Ishikawa (cell line): ENCODE measurements at regions not wholly inside any gene's neighbourhood (a gene's known extent, or its start where the extent isn't known, plus 50 kb on each side); places are given as distances from the start of the nearest gene placed in this dataset.

Experiments
- CEBPB ChIP-seq: IDR thresholded peaks from 2 replicates; pipeline ENCODE4 v1.6.1; 2012
- CREB1 ChIP-seq: IDR thresholded peaks from 2 replicates; pipeline ENCODE4 v1.6.1; 2012; ENCODE audit warnings: low read depth
- EGR1 ChIP-seq: IDR thresholded peaks from 2 replicates; pipeline ENCODE4 v1.6.1; 2012
- EP300 ChIP-seq: IDR thresholded peaks from 2 replicates; pipeline ENCODE4 v1.6.1; 2012; ENCODE audit warnings: borderline replicate concordance
- FOXM1 ChIP-seq: IDR thresholded peaks from 2 replicates; pipeline ENCODE4 v1.6.1; 2012; ENCODE audit warnings: low read depth, borderline replicate concordance
- NFIC ChIP-seq: IDR thresholded peaks from 2 replicates; pipeline ENCODE4 v1.6.1; 2012
- RAD21 ChIP-seq: IDR thresholded peaks from 2 replicates; pipeline ENCODE4 v1.6.1; 2012; ENCODE audit warnings: low read depth
- REST ChIP-seq: IDR thresholded peaks from 2 replicates; pipeline ENCODE4 v1.6.1; 2012; ENCODE audit warnings: low read depth, mild to moderate bottlenecking
- TAF1 ChIP-seq: IDR thresholded peaks from 2 replicates; pipeline ENCODE4 v1.6.1; 2012; ENCODE audit warnings: low read depth, mild to moderate bottlenecking
- TCF12 ChIP-seq: IDR thresholded peaks from 2 replicates; pipeline ENCODE4 v1.6.1; 2012; ENCODE audit warnings: low read depth
- TEAD4 ChIP-seq: IDR thresholded peaks from 2 replicates; pipeline ENCODE4 v1.6.1; 2012
- USF1 ChIP-seq: IDR thresholded peaks from 2 replicates; pipeline ENCODE4 v1.6.1; 2012
- YY1 ChIP-seq: IDR thresholded peaks from 2 replicates; pipeline ENCODE4 v1.6.1; 2012; ENCODE audit warnings: low read depth
- ZBTB7A ChIP-seq: IDR thresholded peaks from 2 replicates; pipeline ENCODE4 v1.6.1; 2012; ENCODE audit warnings: low read depth
- TF ChIP-seq, protein P1 (sequence below): IDR thresholded peaks from 2 replicates; pipeline ENCODE4 v1.6.1; 2012

DNA sequence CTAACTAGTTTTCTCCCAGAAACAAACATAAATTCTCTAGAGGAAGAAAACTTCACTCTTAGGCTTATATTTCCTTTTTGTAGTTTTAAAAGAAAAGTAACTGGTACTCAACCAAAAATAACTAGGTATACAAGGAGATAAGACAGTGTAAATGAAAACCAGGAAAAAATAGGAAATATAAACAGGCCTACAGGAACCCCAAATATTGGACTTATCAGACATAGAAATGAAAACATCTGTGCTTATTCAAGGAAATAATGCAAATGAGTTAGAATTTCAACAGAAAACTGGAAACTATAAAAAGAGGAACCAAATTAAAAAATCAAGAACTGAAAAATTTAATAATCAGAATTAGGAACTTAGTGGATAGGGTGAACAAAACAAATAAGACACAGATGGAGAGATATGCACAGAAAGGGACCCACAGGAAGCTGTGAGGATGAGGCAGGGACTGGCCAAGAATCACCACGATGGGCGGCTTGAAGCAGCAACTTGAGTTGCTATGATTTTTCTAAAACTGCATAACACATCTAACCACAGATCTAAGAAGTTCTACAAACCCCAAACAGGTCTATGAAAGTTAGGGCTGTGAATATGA lies 67.5 kb upstream of the ACTRT2 start:
- no peak for TF ChIP-seq EP300
- no peak for TF ChIP-seq YY1
- TF ChIP-seq EGR1, result no peak
- no peak for TF ChIP-seq TEAD4
- TF ChIP-seq TAF1, result no peak
- no peak for TF ChIP-seq CREB1
- TF ChIP-seq USF1, result no peak
- no peak for TF ChIP-seq REST
- TF ChIP-seq FOXM1, result no peak
- TF ChIP-seq, protein P1, sequence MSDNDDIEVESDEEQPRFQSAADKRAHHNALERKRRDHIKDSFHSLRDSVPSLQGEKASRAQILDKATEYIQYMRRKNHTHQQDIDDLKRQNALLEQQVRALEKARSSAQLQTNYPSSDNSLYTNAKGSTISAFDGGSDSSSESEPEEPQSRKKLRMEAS, result no peak
- TF ChIP-seq RAD21, result no peak
- no peak for TF ChIP-seq TCF12

DNA sequence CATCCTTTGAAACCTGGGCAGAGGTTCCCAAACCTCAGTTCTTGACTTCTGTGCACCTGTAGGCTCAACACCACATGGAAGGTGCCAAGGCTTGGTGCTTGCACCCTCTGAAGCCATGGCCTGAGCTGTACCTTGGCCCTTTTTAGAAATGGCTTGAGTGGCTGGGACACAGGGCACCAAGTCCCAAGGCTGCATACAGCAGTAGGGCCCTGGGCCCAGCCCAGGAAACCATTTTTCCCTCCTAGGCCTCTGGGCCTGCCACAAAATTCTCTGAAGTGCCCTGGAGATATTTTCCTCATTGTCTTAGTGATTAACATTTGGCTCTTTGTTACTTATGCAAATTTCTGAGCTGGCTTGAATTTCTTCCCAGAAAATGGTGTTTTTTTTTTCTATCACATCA lies 65.6 kb upstream of the ACTRT2 start:
- TF ChIP-seq FOXM1 (no peak), EP300 (no peak), EGR1 (no peak), USF1 (no peak), TEAD4 (no peak), CREB1 (no peak), TCF12 (no peak), TAF1 (no peak), CEBPB (no peak), ZBTB7A (no peak), RAD21 (no peak), NFIC (no peak), REST (no peak), YY1 (no peak)
- TF ChIP-seq, protein P1, result no peak

DNA sequence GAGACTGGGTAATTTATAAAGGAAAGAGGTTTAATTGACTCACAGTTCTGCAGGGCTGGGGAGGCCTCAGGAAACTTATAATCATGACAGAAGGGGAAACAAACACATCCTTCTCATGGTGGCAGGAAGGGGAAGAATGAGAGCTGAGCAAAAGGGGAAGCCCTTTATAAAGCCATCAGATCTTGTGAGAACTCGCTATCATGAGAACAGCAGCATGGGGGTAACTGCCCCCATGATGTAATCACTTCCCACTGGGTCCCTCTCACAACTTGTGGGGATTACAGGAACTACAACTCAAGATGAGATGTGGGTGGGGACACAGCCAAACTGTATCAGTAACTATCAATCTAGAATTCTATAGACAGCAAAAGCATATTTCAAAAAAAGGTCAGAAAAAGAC lies 64.7 kb upstream of the ACTRT2 start:
- TF ChIP-seq EP300, result no peak
- TF ChIP-seq TEAD4, result no peak
- no peak for TF ChIP-seq CREB1
- TF ChIP-seq RAD21, result no peak
- TF ChIP-seq, protein P1, result no peak
- no peak for TF ChIP-seq YY1

- TF ChIP-seq TAF1, result no peak
- TF ChIP-seq TCF12, result no peak
- TF ChIP-seq REST, result no peak
- no peak for TF ChIP-seq USF1
- TF ChIP-seq YY1, result no peak
- no peak for TF ChIP-seq TEAD4
- TF ChIP-seq, protein P1, result no peak
- TF ChIP-seq EP300, result no peak
- TF ChIP-seq EGR1, result no peak
These were observed 63.9 kb upstream of the ACTRT2 start for GRCh38 chr1:2957329-2957728.
